ENCODE measurements at regions not wholly inside any gene's neighbourhood (a gene's known extent, or its start where the extent isn't known, plus 50 kb on each side); places are given as distances from the start of the nearest gene placed in this dataset.
A peak's percentile ranks its signal among the peaks of the same experiment; 100 is the strongest.
"Not testable (repeated sequence)": the region's sequence is repeated elsewhere in the genome, so short reads cannot be mapped to it uniquely, and the experiment has no call there.

- no peak for DNase-seq
Measured at GRCh38 chr4:141851246-141851891, 215.0 kb downstream of the IL15 start.

GRCh38 chr4:141853091-141853764 lies 216.8 kb downstream of the IL15 start:
- DNase-seq = no peak

- DNase-seq = no peak
Measured at GRCh38 chr4:141858437-141858836, 222.1 kb downstream of the IL15 start.

GRCh38 chr4:141860974-141861373 lies 224.6 kb downstream of the IL15 start:
- DNase-seq = no peak

- no peak for DNase-seq
Measured at GRCh38 chr4:141870152-141870551, 233.8 kb downstream of the IL15 start.

- DNase-seq = no peak
Measured at GRCh38 chr4:141871086-141871770, 234.8 kb downstream of the IL15 start.

GRCh38 chr4:141882650-141883049 lies 246.3 kb downstream of the IL15 start:
- not testable (repeated sequence) for DNase-seq

GRCh38 chr4:141884070-141884469 lies 247.7 kb downstream of the IL15 start:
- DNase-seq = no peak

GRCh38 chr4:141885112-141885511 lies 248.7 kb downstream of the IL15 start:
- DNase-seq = no peak

- DNase-seq = no peak
Measured at GRCh38 chr4:141890279-141890678, 253.9 kb downstream of the IL15 start.

- no peak for DNase-seq
Measured at GRCh38 chr4:141891260-141892120, 255.1 kb downstream of the IL15 start.

GRCh38 chr4:141896687-141897086 lies 260.3 kb downstream of the IL15 start:
- no peak for DNase-seq

GRCh38 chr4:141898346-141898745 lies 262.0 kb downstream of the IL15 start:
- DNase-seq = no peak

- DNase-seq = no peak
Measured at GRCh38 chr4:141899103-141899502, 262.7 kb downstream of the IL15 start.

GRCh38 chr4:141899541-141899940 lies 263.2 kb downstream of the IL15 start:
- no peak for DNase-seq

- DNase-seq = no peak
Measured at GRCh38 chr4:141900856-141901255, 264.5 kb downstream of the IL15 start.

- no peak for DNase-seq
Measured at GRCh38 chr4:141905751-141906150, 269.4 kb downstream of the IL15 start.

GRCh38 chr4:141909541-141909940 lies 273.2 kb downstream of the IL15 start:
- no peak for DNase-seq

- peak; percentile 32 for DNase-seq
Measured at GRCh38 chr4:141912831-141913230, 276.4 kb downstream of the IL15 start.

GRCh38 chr4:141913928-141914327 lies 277.5 kb downstream of the IL15 start:
- no peak for DNase-seq

- DNase-seq = no peak
Measured at GRCh38 chr4:141914746-141915145, 278.4 kb downstream of the IL15 start.

GRCh38 chr4:141919649-141920048 lies 283.3 kb downstream of the IL15 start:
- DNase-seq = no peak

GRCh38 chr4:141921293-141921692 lies 284.9 kb downstream of the IL15 start:
- DNase-seq = no peak
